ENCODE measurements at regions not wholly inside any gene's neighbourhood (a gene's known extent, or its start where the extent isn't known, plus 50 kb on each side); places are given as distances from the start of the nearest gene placed in this dataset.
"Not testable (repeated sequence)": the region's sequence is repeated elsewhere in the genome, so short reads cannot be mapped to it uniquely, and the experiment has no call there.

DNA sequence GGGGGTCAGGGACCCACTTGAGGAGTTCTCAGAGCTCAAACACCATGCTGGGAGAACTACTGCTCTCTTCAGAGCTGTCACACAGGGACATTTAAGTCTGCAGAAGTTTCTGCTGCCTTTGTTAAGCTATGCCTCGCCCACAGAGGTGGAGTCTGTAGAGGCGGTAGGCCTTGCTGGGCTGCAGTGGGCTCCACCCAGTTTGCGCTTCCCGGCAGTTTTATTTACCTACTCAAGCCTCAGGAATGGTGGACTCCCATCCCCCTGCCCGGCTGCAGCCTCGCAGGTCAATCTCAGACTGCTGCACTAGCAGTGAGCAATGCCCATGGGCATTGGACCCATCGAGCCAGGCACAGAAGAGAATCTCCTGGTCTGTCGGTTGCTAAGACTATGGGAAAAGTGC lies 706.4 kb downstream of the LRRIQ3 start:
- Histone ChIP-seq H3K36me3 (no peaks in the 10 kb centered on the region), H3K27ac (no peak overlapping the region), H3K9me3 (no peaks in the 10 kb centered on the region), H3K4me1 (no peaks in the 10 kb centered on the region), H3K27me3 (no peaks in the 10 kb centered on the region), H3K4me3 (no peak overlapping the region)
- no peak for DNase-seq (ENCODE audit: low spot score)
- TF ChIP-seq, protein P1, sequence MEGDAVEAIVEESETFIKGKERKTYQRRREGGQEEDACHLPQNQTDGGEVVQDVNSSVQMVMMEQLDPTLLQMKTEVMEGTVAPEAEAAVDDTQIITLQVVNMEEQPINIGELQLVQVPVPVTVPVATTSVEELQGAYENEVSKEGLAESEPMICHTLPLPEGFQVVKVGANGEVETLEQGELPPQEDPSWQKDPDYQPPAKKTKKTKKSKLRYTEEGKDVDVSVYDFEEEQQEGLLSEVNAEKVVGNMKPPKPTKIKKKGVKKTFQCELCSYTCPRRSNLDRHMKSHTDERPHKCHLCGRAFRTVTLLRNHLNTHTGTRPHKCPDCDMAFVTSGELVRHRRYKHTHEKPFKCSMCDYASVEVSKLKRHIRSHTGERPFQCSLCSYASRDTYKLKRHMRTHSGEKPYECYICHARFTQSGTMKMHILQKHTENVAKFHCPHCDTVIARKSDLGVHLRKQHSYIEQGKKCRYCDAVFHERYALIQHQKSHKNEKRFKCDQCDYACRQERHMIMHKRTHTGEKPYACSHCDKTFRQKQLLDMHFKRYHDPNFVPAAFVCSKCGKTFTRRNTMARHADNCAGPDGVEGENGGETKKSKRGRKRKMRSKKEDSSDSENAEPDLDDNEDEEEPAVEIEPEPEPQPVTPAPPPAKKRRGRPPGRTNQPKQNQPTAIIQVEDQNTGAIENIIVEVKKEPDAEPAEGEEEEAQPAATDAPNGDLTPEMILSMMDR (IDR thresholded peaks at IDR 0.05) = no peak

DNA sequence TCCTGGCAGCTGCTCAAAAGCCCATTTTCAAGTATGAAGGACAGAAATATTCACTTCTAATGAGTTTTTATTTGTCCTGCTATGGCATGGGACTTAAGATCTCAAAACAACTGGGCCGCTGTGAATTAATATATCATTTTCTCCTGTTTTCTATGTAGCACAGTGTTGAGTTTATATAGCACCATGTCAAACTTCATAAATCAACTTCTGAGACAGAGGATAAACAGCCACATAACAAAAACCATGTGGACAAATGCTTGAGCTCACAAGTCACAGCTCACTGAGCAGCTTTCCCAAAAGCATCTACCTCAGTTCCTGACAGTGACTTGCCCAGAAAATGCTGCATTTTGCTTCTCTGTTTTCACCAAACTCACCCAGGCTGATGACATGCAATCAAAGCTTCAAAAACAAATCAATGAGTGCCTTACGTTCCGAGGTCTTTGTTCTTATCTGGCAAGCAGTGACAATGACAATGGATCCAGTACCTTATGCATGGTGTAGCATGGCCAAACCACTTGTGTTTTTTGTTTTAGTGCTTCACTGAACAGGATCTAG lies 722.6 kb downstream of the LRRIQ3 start:
- TF ChIP-seq, protein P1 (IDR thresholded peaks at IDR 0.05) = no peak
- Histone ChIP-seq H3K27ac (no peak overlapping the region), H3K27me3 (no peaks in the 10 kb centered on the region), H3K36me3 (no peaks in the 10 kb centered on the region), H3K4me1 (no peaks in the 10 kb centered on the region), H3K9me3 (no peaks in the 10 kb centered on the region), H3K4me3 (no peak overlapping the region)
- DNase-seq (ENCODE audit: low spot score) = no peak

DNA sequence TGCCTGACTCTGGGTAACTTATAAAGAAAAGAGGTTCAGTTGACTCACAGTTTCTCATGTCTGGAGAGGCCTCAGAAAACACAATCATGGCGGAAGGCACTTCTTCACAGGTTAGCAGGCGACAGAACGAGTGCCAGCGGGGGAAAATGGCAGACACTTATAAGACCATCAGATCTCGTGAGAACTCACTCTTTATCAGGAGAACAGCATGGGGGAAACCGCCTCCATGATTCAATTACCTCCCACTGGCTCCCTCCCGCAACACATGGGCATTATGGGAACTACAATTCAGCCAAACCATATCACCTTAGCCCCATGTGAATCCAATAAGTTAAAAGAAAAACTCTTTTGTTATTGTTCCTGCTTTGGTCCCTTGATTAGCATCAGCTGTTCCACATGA lies 725.2 kb downstream of the LRRIQ3 start:
- TF ChIP-seq, protein P1 (IDR thresholded peaks at IDR 0.05) = no peak
- Histone ChIP-seq H3K27ac (no peak overlapping the region), H3K9me3 (no peaks in the 10 kb centered on the region), H3K4me3 (no peak overlapping the region), H3K4me1 (no peaks in the 10 kb centered on the region), H3K36me3 (no peaks in the 10 kb centered on the region), H3K27me3 (no peaks in the 10 kb centered on the region)
- no peak for DNase-seq (ENCODE audit: low spot score)

DNA sequence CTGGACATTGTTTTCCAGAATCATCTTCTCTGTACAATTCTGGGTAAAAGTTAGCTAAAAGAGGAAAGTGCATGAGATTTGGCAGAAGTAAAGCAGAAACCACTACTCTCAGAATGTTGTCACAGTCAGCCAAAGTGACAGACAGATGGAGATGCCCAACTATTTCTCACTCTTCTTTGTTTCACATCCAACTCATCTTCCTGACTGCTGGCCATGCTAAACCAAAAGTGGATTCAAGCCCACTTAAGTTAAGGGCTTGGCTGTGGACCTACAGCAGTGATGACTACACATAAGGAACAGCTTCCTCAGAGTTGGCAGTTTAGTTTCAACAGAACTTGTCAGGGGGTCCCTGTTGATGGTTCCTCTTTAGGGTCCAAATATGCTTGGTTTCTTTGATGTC lies 730.2 kb downstream of the LRRIQ3 start:
- TF ChIP-seq, protein P1 (IDR thresholded peaks at IDR 0.05) = no peak

DNA sequence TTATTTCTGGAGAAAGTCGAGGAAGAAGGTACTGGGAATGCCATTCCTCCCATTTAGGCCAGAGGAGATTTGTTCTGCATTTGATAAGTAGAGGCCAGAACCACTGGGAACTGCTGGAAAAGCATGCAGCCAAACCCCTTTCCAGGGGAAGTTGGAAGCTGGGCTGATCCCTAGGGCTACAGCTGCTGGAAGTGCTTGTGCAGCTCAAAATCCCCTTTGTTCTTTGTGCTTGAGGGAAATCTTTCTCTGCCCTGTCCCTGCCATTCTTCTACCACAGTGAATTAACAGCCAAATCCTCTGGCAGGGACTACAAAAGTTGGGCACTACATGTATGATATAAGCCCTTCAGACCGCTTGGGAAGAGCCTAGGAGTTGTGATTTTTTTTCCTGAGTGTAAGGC lies 734.1 kb downstream of the LRRIQ3 start:
- H3K27me3 ChIP-seq = no peaks in the 10 kb centered on the region
- no peaks in the 10 kb centered on the region for H3K4me1 ChIP-seq
- no peak overlapping the region for H3K27ac ChIP-seq
- DNase-seq (ENCODE audit: low spot score) = no peak
- no peaks in the 10 kb centered on the region for H3K9me3 ChIP-seq
- H3K36me3 ChIP-seq = no peaks in the 10 kb centered on the region
- no peak overlapping the region for H3K4me3 ChIP-seq
- TF ChIP-seq, protein P1 (IDR thresholded peaks at IDR 0.05) = no peak

More for the DNA sequence above, 730.2 kb downstream of the LRRIQ3 start:
- no peak overlapping the region for H3K4me3 ChIP-seq
- H3K27ac ChIP-seq = no peak overlapping the region
- H3K4me1 ChIP-seq = no peaks in the 10 kb centered on the region
- no peak for DNase-seq (ENCODE audit: low spot score)
- no peaks in the 10 kb centered on the region for H3K9me3 ChIP-seq
- H3K27me3 ChIP-seq = no peaks in the 10 kb centered on the region
- no peaks in the 10 kb centered on the region for H3K36me3 ChIP-seq

DNA sequence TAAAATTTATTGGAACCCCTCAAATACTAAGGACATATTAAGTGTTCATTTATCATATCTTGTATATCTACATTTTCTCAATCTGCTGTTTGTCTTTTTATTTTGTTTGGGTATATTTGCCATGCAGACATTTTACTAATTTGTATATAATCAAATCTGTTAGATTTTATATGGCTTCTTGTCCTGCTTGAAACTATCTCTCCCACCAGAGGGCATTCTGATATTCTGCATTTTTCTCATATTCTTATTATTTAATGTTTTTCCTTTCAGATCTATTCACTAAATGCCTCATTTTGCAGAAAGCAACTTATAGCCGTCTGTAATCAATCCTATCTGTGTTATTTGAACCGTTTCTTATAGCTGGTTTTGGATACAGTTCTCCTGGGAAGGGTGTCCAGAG lies 745.5 kb downstream of the LRRIQ3 start:
- TF ChIP-seq, protein P1 (IDR thresholded peaks at IDR 0.05) = no peak
- H3K27me3 ChIP-seq = no peaks in the 10 kb centered on the region
- H3K4me3 ChIP-seq = no peak overlapping the region
- H3K4me1 ChIP-seq = no peaks in the 10 kb centered on the region
- no peaks in the 10 kb centered on the region for H3K36me3 ChIP-seq
- no peak for DNase-seq (ENCODE audit: low spot score)
- H3K9me3 ChIP-seq = no peaks in the 10 kb centered on the region
- H3K27ac ChIP-seq = no peak overlapping the region

DNA sequence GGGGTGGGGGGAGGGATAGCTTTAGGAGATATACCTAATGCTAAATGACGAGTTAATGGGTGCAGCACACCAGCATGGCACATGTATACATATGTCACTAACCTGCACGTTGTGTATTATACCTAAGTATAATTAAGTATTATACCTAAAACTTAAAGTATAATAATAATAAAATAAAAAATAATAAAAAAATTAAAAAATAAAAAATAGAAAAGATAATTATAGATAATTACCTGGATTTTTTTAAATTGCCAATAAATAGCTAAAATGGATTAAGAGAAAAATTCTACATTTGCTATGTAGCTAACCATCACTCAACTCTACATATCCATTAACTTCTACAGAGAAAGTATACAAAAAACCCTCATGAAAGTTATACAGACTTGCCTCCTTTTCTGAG lies 747.3 kb downstream of the LRRIQ3 start:
- not testable (repeated sequence) for H3K4me1 ChIP-seq; H3K9me3 ChIP-seq; H3K4me3 ChIP-seq; H3K27me3 ChIP-seq; H3K27ac ChIP-seq; DNase-seq (ENCODE audit: low spot score); H3K36me3 ChIP-seq

Data from right atrium auricular region (tissue), 2 donors.